CD14-positive monocyte (primary cell): ENCODE measurements at regions not wholly inside any gene's neighbourhood (a gene's known extent, or its start where the extent isn't known, plus 50 kb on each side); places are given as distances from the start of the nearest gene placed in this dataset.

ENCODE experiments used
- DNase-seq, 3 donors: peaks; one replicate each; pipeline ENCODE4 v3.0.0-alpha.2; 2011 to 2022
- H2AFZ ChIP-seq: 2 replicates; pipeline ENCODE4 v1.6.0; 2012; ENCODE audit warnings: mild to moderate bottlenecking, low read depth, low read length, inconsistent platforms; ENCODE audit not compliant: insufficient read depth, poor library complexity, severe bottlenecking
- H3K27ac ChIP-seq, 2 donors: 1 replicate in 1 of 2; 2 replicates in 1 of 2; pipeline ENCODE4 v1.5.1; 2012 to 2013; ENCODE audit warnings: low read length in 2 of 2, control low read depth in 1 of 2, inconsistent platforms in 1 of 2, low read depth in 1 of 2, mild to moderate bottlenecking in 1 of 2
- H3K27me3 ChIP-seq, 2 donors: one replicate each; pipeline versions ENCODE4 v1.6.0 to v1.6.1; 2011 to 2013; ENCODE audit warnings: low read length in 2 of 2; ENCODE audit not compliant: control insufficient read depth in 2 of 2, insufficient read depth in 2 of 2
- H3K36me3 ChIP-seq, 2 donors: replicated peaks in 1 of 2; 1 replicate in 1 of 2; 2 replicates in 1 of 2; pipeline versions ENCODE4 v1.5.1 to v1.6.1; 2012 to 2013; ENCODE audit warnings: low read length in 2 of 2, control low read depth in 1 of 2, inconsistent platforms in 1 of 2, mild to moderate bottlenecking in 1 of 2; ENCODE audit not compliant: insufficient read depth in 2 of 2, control insufficient read depth in 1 of 2
- H3K4me1 ChIP-seq, 2 donors: 1 replicate in 1 of 2; 2 replicates in 1 of 2; pipeline versions ENCODE4 v1.5.1 to v1.6.1; 2012 to 2013; ENCODE audit warnings: low read length in 2 of 2, control low read depth in 1 of 2, inconsistent platforms in 1 of 2, mild to moderate bottlenecking in 1 of 2, moderate library complexity in 1 of 2; ENCODE audit not compliant: insufficient read depth in 2 of 2, control insufficient read depth in 1 of 2
- H3K4me2 ChIP-seq: replicated peaks from 2 replicates; pipeline ENCODE3; 2012; ENCODE audit warnings: low read length, moderate library complexity, mild to moderate bottlenecking; ENCODE audit not compliant: poor library complexity, severe bottlenecking; ENCODE audit errors: extremely low read depth
- H3K4me3 ChIP-seq, 3 experiments: fragments of 200-600 bp in 1 of 3; sonication (generic) in 1 of 3; replicated peaks in 1 of 3; 1 replicate in 2 of 3; 2 replicates in 1 of 3; pipeline ENCODE4 v1.5.1; 2011 to 2013; ENCODE audit warnings: low read length in 3 of 3, mild to moderate bottlenecking in 3 of 3, control low read depth in 2 of 3, low read depth in 2 of 3, inconsistent platforms in 1 of 3, moderate library complexity in 1 of 3
- H3K79me2 ChIP-seq: 2 replicates; pipeline ENCODE4 v1.6.0; 2012; ENCODE audit warnings: mild to moderate bottlenecking, control low read depth, inconsistent platforms, low read length, moderate library complexity; ENCODE audit not compliant: insufficient read depth
- H3K9ac ChIP-seq: 2 replicates; pipeline ENCODE4 v1.6.0; 2017; ENCODE audit warnings: low read length, mild to moderate bottlenecking; ENCODE audit not compliant: insufficient read depth, poor library complexity, severe bottlenecking
- H3K9me3 ChIP-seq, 2 donors: replicated peaks in 1 of 2; 1 replicate in 1 of 2; 2 replicates in 1 of 2; pipeline versions ENCODE4 v1.5.1 to v1.6.1; 2012 to 2013; ENCODE audit warnings: low read length in 2 of 2, control low read depth in 1 of 2; ENCODE audit not compliant: control insufficient read depth in 1 of 2, insufficient read depth in 1 of 2
- H4K20me1 ChIP-seq: 2 replicates; pipeline ENCODE4 v1.6.0; 2012; ENCODE audit warnings: mild to moderate bottlenecking, low read length, control low read depth, moderate library complexity; ENCODE audit not compliant: insufficient read depth
- H3K27ac Mint-ChIP-seq, 7 donors: one replicate each; pipeline ENCODE4 v1.8.0; 2020; ENCODE audit warnings: mild to moderate bottlenecking in 7 of 7, mixed read lengths in 7 of 7, moderate library complexity in 6 of 7, inconsistent platforms in 2 of 7
- H3K27me3 Mint-ChIP-seq, 3 donors: one replicate each; pipeline ENCODE4 v1.8.0; 2021 to 2022; ENCODE audit warnings: low read depth in 3 of 3, mild to moderate bottlenecking in 3 of 3, mixed read lengths in 3 of 3, moderate library complexity in 3 of 3, inconsistent platforms in 1 of 3
- H3K36me3 Mint-ChIP-seq, 2 donors: one replicate each; pipeline ENCODE4 v1.8.0; 2020; ENCODE audit warnings: mixed read lengths in 2 of 2, inconsistent platforms in 1 of 2, mild to moderate bottlenecking in 1 of 2
- H3K4me1 Mint-ChIP-seq: one replicate; pipeline ENCODE4 v1.8.0; 2020; ENCODE audit warnings: mild to moderate bottlenecking, mixed read lengths
- H3K4me3 Mint-ChIP-seq, 2 donors: one replicate each; pipeline ENCODE4 v1.8.0; 2020; ENCODE audit warnings: mild to moderate bottlenecking in 2 of 2, mixed read lengths in 2 of 2, moderate library complexity in 1 of 2
- H3K9me3 Mint-ChIP-seq, 7 donors: one replicate each; pipeline ENCODE4 v1.8.0; 2020 to 2022; ENCODE audit warnings: mixed read lengths in 7 of 7, mild to moderate bottlenecking in 6 of 7, moderate library complexity in 6 of 7, inconsistent platforms in 2 of 7
- CTCF ChIP-seq: fragments of 200-600 bp; IDR thresholded peaks from one replicate; pipeline ENCODE4 v1.8.0; 2022; ENCODE audit warnings: antibody characterized with exemption, mild to moderate bottlenecking
- WGBS: methylation state at CpG from one replicate; pipeline ENCODE4 v1.1.5; 2013; ENCODE audit warnings: missing lambda C conversion rate; ENCODE audit not compliant: insufficient coverage; 5-methylcytosine and 5-hydroxymethylcytosine counted together
- intact Hi-C, 2 donors: fragments of 100-400 bp; cut with micrococcal nuclease; formaldehyde crosslinking; loops; one replicate each; pipeline versions ENCODE4 v1.15.0 to v1.15.1; 2023

- Mint-ChIP-seq H3K27ac (no peak overlapping the region), H3K36me3 (no peaks in the 10 kb centered on the region), H3K27me3 (peaks cover 5 to 7% (median 7%) of the 10 kb centered on the region in 3 donors), H3K4me1 (peaks cover 10% of the 10 kb centered on the region), H3K9me3 (no peaks in the 10 kb centered on the region), H3K4me3 (no peak overlapping the region)
- H3K27me3 ChIP-seq: no peaks in the 10 kb centered on the region
- H3K4me2 ChIP-seq: no peak overlapping the region
- no peak for DNase-seq
- H2AFZ ChIP-seq: no peak overlapping the region
- no peaks in the 10 kb centered on the region for H3K4me1 ChIP-seq
- H3K4me3 ChIP-seq: no peak overlapping the region
- H3K27ac ChIP-seq: no peak overlapping the region
- no peak for TF ChIP-seq CTCF
- H3K9me3 ChIP-seq: no peaks in the 10 kb centered on the region
- no peaks in the 10 kb centered on the region for H3K36me3 ChIP-seq
- no peaks in the 10 kb centered on the region for H4K20me1 ChIP-seq
- H3K79me2 ChIP-seq: no peaks in the 10 kb centered on the region
- no peak overlapping the region for H3K9ac ChIP-seq
- 82% methylated on average over 4 of the region's 10 CpGs for WGBS
- intact Hi-C loops: loop anchor here in 1 of 2 donors (5.0 kb wide), 1 partner anchor 192 kb away; no protein-coding TSS in a partner anchor
Measured at GRCh38 chr10:110355141-110355831, 50.6 kb upstream of the SMNDC1 start.

GRCh38 chr10:110355922-110356627 is 51.4 kb upstream of the SMNDC1 start:
- no peaks in the 10 kb centered on the region for H3K27me3 ChIP-seq
- H3K9ac ChIP-seq: no peak overlapping the region
- H3K36me3 ChIP-seq: no peaks in the 10 kb centered on the region
- no peaks in the 10 kb centered on the region for H3K4me1 ChIP-seq
- H4K20me1 ChIP-seq: no peaks in the 10 kb centered on the region
- Mint-ChIP-seq H3K4me1 (peaks cover 10% of the 10 kb centered on the region), H3K36me3 (no peaks in the 10 kb centered on the region), H3K4me3 (no peak overlapping the region), H3K9me3 (no peaks in the 10 kb centered on the region), H3K27me3 (peaks cover 5 to 7% (median 7%) of the 10 kb centered on the region in 3 donors), H3K27ac (peak overlapping the region in 1 of 7 donors; percentile 70)
- H2AFZ ChIP-seq: no peak overlapping the region
- intact Hi-C loops: loop anchor here in 1 of 2 donors (5.0 kb wide), 1 partner anchor 191 kb away; no protein-coding TSS in a partner anchor
- H3K9me3 ChIP-seq: no peaks in the 10 kb centered on the region
- 90% methylated on average over 6 of the region's 9 CpGs for WGBS
- no peak for DNase-seq
- no peak overlapping the region for H3K27ac ChIP-seq
- H3K4me2 ChIP-seq: no peak overlapping the region
- no peaks in the 10 kb centered on the region for H3K79me2 ChIP-seq
- TF ChIP-seq CTCF: no peak
- H3K4me3 ChIP-seq: no peak overlapping the region
